NCI-H2171 treated with DMSO at 0.1 percent for 48 hours (cell line): ENCODE measurements at regions not wholly inside any gene's neighbourhood (a gene's known extent, or its start where the extent isn't known, plus 50 kb on each side); places are given as distances from the start of the nearest gene placed in this dataset.
A peak's percentile ranks its signal among the peaks of the same experiment; 100 is the strongest.

Source experiments
- DNase-seq: peaks from one replicate; lab custom pipeline; 2025; lab: John Stamatoyannopoulos, UW

- no peak for DNase-seq
Observed at GRCh38 chr16:86958423-86958822, 358.8 kb downstream of the C16orf95 start.

DNA sequence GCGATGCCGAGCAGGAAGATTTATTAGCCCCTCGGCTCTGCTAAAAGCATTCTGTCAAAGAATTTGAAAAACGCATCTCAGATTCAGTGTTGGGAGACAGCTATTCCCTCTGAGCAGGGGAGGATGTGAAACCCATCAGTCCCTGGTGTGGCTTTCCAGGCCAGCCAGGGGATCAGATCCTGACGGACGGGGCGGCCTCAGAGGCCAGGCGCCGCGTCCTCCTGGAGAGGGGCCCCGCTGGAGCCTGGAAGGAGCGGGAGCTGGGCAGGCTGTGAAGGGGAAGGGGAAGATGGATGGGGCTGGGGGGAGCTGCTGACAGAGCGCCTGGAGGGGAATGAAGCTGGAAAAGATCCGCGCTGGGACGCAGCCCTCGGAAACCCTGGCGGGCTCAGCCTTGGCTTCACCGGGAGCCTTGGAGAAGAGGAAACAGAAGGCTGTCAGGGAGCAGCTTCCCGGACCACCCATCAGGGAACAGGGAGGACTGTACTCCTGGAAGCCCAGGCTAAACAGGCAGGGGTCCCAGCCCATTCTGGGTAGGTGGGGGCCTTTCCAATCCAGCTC, 358.0 kb downstream of the C16orf95 start:
- no peak for DNase-seq

DNA sequence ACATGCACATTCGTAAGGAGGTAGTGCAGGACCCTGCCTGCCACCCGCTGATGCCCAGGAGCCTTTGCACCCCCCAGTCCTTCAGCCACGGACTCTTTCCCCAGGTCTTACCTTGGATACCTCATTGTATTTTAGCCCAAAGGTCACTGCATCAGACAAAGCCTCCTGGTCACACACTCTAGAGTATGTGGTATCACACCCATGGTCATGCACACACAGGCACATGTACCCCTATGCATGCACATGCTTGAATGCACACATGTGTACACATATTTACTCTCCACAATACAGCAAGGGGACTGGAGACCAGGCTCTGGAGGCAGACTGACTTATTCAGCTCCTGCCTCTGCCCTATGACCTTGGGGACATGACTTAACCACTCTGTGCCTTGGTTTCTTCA, 357.5 kb downstream of the C16orf95 start:
- DNase-seq: no peak

GRCh38 chr16:86960266-86960665, 356.9 kb downstream of the C16orf95 start:
- DNase-seq: no peak

DNA sequence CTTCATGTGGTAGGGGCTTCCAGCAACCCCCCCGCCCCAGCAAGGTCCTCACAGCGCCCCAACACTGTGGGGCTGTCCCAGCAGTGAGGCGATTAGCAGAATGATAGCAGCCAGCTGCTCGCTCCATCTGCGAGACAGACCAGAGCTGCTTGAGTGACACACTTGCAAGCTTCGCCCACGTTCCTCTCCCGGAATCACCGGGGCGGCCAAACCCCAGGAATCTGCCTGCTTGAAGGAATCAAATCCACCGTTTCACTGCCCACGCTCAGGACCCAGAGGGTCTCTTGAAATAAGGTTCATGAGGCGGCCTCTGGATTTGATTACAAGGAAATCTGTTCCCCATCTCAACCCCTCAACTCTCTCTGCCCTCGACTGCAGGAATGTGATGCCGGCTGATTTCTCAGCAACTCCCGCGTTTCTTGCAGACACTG, 356.0 kb downstream of the C16orf95 start:
- no peak for DNase-seq

- DNase-seq: no peak
Observed at GRCh38 chr16:86962259-86962658, 354.9 kb downstream of the C16orf95 start.

DNA sequence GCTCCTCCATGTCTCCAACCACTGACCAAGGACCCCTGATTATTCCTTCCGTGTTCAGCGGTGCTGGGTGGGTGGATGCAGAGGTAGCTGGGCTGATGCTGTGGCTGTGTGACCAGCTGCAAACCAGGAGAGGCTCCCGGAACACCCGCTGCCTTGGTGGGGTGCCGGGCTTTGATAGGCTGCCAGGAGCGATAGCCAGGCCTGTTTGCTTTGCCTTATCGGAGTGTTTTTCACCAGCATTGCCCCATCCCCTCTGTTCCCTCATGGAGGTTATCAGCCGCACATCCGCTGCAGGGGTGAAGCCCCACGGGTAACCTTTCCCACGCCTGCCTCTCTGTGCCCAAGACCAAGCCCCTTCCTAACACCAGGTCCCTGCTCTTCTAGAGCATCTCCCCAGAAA, 354.3 kb downstream of the C16orf95 start:
- no peak for DNase-seq

DNA sequence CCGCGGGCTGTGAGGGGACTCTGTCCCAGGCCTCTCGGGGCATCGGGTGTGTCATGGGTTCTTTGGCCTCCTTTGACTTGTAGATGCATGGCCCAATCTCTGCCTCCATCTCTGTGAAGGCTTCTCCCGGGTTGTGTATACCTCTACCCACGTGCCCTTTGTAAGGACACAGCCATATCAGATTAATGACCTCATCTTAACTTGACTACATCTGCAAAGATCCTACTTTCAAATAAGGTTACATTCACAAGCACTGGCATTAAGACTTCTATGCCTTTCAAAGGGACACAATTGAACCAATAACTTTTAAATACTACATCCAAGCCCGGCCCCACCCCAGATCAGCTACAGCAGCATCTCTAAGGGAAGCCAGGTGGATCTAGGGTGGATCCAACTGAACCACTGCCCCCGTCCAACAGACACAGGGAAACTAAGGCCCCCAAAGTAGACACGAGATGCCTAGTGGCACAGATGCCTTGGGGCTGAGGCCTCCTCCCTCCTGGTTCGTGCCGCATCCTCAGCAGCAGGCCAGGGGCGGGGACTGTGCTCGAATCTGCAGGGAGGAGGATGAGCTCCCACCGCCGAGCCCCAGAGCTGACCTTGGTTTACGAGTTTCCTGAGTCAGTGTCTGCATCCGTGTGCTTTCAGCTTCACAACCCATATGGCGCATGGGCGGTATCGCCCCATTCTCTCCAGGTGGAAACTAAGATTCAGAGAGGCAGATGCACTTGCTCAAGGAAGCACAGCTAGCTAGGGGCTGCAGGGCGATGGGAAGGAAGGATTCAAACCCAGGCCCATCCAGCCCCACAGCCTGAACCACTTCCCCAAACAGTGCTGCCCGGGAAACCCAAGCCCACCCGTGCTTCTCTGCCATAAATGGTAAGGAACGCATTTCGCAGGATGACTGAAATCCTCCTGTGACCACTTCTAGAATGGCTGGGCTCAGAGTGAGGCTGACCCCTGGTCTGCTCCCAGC, 353.3 kb downstream of the C16orf95 start:
- DNase-seq: no peak

DNA sequence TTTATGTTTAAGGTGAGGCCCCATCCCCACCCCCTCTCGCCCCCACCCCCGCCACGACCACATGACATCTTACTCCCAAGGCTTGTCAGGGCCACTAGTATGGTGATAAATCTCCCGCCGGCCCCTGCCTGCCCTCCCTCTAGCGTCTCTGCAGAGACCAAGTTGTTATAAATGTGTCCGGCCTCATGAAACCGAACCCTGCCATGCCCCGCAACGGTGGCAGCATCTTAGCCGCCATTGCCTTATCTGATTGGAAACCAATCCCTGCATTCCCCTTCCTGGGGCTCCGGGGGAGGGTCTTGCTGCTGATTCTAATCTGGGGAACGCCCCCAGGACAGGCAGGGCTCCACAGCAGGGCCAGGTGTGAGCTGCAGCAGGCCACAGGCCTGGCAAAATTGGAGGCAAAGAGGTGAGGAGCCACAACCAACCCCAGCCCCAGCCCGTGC, 352.4 kb downstream of the C16orf95 start:
- DNase-seq: no peak

GRCh38 chr16:86965331-86965730, 351.9 kb downstream of the C16orf95 start:
- DNase-seq: no peak

DNA sequence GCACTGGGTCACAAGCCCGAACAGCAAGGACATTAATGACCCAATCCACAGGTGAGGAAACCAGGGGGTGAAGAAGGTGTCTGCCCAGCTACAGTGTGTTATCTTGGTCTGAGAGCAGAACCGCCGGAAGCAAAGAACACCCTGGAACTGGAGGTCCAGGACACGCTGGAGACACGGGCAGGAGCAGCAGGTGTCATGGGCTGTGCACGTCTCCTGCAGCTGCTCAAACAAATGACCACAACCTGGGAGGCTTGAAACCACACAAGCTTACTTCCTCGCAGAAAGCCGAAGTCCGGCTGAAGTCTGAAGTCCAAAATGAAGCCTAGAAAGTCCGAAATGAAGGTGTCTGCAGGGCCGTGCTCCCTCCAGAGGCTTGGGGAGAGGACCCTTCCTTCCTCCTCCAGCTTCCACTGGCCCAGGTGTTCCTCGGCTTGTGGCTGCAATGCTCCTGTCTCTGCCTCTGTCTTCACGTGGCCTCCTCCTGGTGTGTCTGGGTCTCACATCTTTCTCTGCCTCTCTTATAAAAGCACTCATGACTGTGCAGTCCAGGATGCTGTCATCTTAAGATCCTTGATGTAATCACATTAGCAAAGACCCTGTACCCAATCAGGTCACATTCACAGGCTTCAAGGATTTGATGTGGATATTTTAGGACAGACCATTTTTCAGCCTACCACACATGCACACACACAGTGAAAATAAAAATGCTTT, 351.2 kb downstream of the C16orf95 start:
- DNase-seq: no peak

DNA sequence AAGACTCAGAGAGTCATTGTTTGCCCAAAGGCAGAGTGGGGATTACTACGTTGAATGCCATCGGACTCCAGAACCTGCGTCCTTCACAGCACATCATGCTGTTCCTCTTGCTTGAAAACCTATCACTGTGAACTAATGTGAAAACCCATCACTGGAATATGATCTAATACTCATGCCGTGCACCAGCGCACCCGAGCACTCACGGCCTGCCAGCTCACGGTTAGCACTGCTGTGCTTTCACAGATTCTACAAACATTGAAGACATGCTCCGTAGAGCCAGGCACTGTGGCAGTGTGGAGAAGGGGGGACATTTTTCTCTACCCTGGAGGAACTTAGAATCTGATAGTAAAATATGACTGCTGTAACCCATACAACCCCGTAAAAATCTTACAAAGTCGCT, 350.4 kb downstream of the C16orf95 start:
- DNase-seq: peak; percentile 49

DNA sequence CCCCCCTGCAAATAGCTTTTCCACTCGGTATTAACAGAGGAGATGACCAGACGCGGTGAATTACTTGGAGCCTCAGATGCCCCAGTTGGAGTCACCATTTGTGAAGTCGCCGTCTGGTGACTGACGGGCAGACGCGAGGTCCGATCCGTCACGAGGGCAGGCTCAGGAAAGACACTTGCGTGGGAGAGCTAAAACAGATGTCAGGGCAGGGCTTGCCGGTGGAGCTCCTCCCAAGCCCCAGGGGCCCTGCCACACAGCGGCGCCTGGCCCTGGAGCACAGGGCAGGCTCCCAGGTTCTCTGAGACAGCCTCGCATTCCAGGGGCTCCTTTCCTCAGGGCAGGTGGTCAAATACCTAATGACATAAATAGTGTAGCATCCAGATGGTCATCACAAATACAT, 348.3 kb downstream of the C16orf95 start:
- DNase-seq: no peak

DNA sequence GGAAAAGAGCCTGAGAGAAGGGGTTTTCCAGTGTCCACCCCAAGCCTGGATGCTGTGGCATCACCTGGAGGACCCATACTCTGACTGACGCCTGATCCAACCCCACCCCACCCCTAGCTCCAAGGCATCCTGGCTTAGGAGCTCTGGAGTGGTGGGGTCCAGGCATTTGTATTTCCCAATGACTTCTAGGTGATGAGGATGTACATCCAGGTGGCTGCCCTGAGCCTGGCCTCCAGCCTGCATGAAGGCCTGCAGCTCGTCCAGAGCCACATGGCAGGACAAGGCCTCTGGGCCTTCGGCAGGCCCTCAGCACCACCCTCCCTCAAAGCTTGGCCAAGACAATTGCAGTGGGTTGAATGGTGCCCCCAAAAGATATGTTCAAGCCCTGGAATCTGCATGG, 347.5 kb downstream of the C16orf95 start:
- DNase-seq: no peak

GRCh38 chr16:86970279-86970678, 346.9 kb downstream of the C16orf95 start:
- DNase-seq: no peak

DNA sequence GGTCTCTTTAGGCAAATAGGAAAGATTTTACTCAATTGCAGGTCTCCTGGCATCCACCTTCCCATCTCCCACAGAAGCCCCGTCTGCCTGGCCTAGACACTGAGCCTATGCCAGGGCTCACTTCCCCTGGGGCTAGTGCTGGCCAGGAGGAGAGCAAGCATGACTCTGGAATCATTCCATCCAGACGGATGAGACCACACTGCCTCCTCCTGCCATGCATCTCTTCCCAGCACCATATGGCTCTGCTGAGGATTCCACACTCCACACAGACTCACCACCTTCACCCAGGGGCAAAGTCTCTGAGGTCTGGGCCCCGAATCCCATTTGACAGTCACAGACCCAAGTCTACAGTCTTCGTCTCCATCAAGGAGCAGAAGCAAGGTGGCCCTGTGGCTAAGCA, 346.5 kb downstream of the C16orf95 start:
- no peak for DNase-seq

- DNase-seq: no peak
Observed at GRCh38 chr16:86971251-86971650, 345.9 kb downstream of the C16orf95 start.

DNA sequence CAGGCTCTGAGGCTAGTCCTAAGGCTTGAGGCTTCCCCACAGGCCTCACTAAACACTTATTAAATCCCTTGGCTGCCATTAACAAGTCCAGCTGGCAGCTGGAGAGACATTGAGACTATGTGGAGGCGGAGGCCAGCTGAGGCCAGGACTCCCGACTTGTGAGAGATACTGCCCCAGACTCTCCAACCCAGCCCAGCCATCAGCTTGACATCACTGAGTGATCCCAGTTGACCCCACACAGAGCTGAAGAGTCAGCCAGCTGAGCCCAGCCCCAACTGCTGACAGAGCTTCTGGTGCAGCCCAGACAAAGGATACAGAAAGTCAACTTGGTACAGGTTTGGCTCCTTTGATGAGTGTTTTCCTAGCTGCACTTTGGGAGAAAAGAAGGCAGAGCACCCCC, 343.1 kb downstream of the C16orf95 start:
- DNase-seq: no peak

DNA sequence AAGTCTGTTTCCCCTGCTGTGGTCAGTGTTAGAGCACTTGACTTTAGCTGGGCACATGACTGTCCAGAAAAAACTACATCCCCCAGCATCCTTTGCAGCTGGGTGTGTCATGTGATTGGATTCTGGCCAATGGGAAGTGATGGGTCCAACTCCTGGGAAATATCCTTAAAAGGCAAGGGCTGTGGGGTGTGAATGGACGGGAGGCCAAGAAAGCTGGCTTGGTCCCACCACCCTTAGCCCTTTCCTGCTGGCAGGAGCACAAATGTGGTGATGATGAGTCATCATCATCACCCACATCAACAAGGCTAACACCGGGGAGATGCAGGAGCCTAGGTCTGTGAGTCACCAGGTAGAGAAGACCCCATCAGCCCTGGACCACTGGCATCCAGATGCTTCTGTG, 341.7 kb downstream of the C16orf95 start:
- peak; percentile 12 for DNase-seq

- no peak for DNase-seq
Observed at GRCh38 chr16:86977076-86977676, 340.0 kb downstream of the C16orf95 start.

GRCh38 chr16:86978445-86979030, 338.7 kb downstream of the C16orf95 start:
- DNase-seq: no peak

DNA sequence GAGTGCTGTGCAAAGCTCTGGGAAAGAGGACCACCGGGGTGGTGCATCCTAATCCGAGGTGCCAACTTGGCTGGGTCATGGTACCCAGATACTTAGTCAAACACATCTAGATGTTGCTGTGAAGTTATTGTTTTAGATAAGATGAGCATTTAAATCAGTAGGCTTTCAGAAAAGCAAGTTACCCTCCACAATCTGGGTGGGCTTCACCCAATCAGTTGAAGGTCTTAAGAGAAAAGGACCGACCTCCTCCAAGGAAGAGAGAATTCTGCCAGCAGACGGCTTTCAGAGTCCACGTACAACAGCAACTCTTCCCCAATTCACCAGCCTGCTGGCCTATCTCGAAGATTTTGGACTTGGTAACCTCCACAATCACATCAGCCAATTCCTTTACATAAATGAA, 338.1 kb downstream of the C16orf95 start:
- DNase-seq: no peak
